ENCODE measurements at regions not wholly inside any gene's neighbourhood (a gene's known extent, or its start where the extent isn't known, plus 50 kb on each side); places are given as distances from the start of the nearest gene placed in this dataset.
"Not testable (repeated sequence)": the region's sequence is repeated elsewhere in the genome, so short reads cannot be mapped to it uniquely, and the experiment has no call there.

DNA sequence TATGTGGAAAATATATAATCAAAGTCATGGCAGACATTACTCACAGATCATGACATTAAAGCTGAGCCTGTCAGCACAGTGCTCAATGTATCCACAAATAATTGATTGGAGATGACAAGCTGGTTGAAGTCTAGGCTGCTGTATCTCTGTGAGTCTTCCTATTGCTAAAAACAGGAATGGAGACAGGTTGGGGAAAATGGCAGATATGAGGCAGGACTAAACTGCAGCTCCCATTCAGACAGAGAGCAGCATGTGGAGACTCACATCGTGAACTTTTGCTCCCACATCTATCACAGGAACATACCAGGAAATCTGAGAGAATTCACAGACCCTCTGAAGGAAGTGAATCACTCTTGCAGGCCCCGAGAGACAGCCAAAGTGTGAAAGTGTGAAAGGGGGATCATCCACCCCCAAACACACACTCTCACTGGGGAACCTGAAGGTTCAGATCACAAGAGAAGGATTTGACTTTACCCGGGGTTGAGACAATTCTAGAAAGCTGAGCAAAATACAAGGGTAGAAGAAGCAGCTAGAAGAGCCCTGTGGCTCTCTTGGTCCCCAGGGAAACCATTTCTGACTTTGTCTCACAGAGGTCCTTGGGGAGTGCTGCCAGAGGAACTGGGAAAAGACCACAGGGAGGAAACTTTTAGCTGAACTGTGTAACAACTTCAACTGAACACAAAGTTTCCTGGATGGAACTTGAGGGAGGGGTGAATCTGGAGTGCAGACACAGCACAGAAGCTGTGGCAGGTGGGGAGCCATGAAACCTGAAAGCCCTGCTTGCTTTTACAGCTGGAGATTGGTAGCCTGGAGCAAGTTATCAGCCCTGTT lies 173.4 kb downstream of the S1PR1 start (continued):
- TF ChIP-seq, protein P1, sequence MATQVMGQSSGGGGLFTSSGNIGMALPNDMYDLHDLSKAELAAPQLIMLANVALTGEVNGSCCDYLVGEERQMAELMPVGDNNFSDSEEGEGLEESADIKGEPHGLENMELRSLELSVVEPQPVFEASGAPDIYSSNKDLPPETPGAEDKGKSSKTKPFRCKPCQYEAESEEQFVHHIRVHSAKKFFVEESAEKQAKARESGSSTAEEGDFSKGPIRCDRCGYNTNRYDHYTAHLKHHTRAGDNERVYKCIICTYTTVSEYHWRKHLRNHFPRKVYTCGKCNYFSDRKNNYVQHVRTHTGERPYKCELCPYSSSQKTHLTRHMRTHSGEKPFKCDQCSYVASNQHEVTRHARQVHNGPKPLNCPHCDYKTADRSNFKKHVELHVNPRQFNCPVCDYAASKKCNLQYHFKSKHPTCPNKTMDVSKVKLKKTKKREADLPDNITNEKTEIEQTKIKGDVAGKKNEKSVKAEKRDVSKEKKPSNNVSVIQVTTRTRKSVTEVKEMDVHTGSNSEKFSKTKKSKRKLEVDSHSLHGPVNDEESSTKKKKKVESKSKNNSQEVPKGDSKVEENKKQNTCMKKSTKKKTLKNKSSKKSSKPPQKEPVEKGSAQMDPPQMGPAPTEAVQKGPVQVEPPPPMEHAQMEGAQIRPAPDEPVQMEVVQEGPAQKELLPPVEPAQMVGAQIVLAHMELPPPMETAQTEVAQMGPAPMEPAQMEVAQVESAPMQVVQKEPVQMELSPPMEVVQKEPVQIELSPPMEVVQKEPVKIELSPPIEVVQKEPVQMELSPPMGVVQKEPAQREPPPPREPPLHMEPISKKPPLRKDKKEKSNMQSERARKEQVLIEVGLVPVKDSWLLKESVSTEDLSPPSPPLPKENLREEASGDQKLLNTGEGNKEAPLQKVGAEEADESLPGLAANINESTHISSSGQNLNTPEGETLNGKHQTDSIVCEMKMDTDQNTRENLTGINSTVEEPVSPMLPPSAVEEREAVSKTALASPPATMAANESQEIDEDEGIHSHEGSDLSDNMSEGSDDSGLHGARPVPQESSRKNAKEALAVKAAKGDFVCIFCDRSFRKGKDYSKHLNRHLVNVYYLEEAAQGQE (IDR thresholded peaks at IDR 0.05) = no peak

DNA sequence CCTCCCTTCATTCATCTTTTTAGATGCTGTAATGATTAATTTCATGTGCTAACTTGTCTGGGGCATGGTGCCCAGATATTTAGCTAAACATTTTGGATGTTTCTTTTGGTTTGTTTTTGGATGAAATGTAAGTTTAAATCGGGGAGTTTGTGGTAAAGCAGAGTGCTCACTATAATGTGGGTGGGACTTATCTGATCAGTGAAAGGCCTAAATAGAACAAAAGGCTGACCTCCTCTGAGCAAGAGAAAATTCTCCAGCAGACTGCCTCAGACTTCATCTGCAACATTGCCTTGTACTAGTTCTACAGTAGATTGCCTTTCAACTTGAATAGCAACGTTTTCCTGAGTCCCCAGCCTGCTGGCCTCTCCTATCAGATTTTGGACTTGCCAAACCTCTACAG lies 183.6 kb downstream of the S1PR1 start:
- DNase-seq (ENCODE audit: low read depth in 1 of 2, low spot score in 1 of 2) (no peak), ATAC-seq (no peak), FAIRE-seq (no peak)
- ChIA-PET POLR2A (no interaction called here), CTCF (no interaction called here)
- no peak overlapping the region for H3K27ac ChIP-seq
- no peak overlapping the region for H3K4me3 ChIP-seq
- H3K4me1 ChIP-seq = no peaks in the 10 kb centered on the region
- no peaks in the 10 kb centered on the region for H3K9me3 ChIP-seq
- H3K4me2 ChIP-seq = no peak overlapping the region
- no peak for TF ChIP-seq MAZ (IDR thresholded peaks at IDR 0.05; ENCODE audit: borderline replicate concordance, low read depth, low read length)
- TF ChIP-seq RNF2 (IDR thresholded peaks at IDR 0.05; ENCODE audit: borderline replicate concordance, low read depth) = no peak
- TF ChIP-seq, protein P2, sequence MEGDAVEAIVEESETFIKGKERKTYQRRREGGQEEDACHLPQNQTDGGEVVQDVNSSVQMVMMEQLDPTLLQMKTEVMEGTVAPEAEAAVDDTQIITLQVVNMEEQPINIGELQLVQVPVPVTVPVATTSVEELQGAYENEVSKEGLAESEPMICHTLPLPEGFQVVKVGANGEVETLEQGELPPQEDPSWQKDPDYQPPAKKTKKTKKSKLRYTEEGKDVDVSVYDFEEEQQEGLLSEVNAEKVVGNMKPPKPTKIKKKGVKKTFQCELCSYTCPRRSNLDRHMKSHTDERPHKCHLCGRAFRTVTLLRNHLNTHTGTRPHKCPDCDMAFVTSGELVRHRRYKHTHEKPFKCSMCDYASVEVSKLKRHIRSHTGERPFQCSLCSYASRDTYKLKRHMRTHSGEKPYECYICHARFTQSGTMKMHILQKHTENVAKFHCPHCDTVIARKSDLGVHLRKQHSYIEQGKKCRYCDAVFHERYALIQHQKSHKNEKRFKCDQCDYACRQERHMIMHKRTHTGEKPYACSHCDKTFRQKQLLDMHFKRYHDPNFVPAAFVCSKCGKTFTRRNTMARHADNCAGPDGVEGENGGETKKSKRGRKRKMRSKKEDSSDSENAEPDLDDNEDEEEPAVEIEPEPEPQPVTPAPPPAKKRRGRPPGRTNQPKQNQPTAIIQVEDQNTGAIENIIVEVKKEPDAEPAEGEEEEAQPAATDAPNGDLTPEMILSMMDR (IDR thresholded peaks at IDR 0.05) = no peak
- no peak for TF ChIP-seq POLR2AphosphoS2 (conservative IDR thresholded peaks at IDR 0.05; ENCODE audit: low read length)
- TF ChIP-seq, protein P3, sequence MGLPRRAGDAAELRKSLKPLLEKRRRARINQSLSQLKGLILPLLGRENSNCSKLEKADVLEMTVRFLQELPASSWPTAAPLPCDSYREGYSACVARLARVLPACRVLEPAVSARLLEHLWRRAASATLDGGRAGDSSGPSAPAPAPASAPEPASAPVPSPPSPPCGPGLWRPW (IDR thresholded peaks at IDR 0.05) = no peak
- TF ChIP-seq SMC3 (IDR thresholded peaks at IDR 0.05) = no peak
- no peak for TF ChIP-seq RARB (CRISPR knock-in tag; IDR thresholded peaks at IDR 0.05)
- TF ChIP-seq, protein P4, sequence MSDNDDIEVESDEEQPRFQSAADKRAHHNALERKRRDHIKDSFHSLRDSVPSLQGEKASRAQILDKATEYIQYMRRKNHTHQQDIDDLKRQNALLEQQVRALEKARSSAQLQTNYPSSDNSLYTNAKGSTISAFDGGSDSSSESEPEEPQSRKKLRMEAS (IDR thresholded peaks at IDR 0.05) = no peak
- TF ChIP-seq FOSB (CRISPR knock-in tag; IDR thresholded peaks at IDR 0.05) = no peak
- WGBS (ENCODE audit: missing lambda C conversion rate) = 0% methylated on average over 2 of the region's 2 CpGs

DNA sequence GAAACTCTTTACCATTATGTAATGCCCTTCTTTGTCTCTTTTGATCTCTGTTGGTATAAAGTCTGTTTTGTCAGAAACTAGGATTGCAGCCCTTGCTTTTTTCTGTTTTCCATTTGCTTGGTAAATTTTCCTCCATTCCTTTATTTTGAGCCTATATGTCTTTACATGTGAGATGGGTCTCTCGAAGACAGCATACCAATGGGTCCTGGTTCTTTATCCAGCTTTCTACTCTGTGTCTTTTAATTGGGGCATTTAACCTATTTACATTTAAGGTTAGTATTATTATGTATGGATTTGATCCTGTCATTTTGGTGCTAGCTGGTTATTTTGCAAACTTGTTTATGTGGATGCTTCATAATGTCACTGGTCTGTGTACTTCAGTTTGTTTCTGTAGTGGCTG lies 191.3 kb downstream of the S1PR1 start:
- 0% methylated on average over 1 of the region's 1 CpG for WGBS (ENCODE audit: missing lambda C conversion rate)
- CTCF ChIA-PET, FAIRE-seq: not testable (repeated sequence)

DNA sequence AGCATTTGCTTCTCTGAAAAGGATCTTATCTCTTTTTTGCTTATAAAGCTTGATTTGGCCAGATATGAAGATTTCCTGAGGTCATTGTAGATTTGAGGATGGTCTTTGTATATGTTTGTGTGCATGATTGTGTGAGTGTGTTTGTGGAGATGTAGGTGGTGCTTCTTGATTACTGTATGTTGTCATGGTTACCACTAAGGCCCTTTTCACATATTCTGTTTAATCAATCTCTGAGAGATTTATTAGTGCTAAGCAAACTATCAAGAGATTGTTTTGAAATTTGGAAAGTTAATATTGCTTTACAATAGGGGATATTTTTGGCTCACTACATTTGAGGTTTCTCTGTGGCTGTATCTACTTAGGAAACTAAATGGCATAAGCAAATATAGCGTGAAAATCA lies 191.7 kb downstream of the S1PR1 start:
- Histone ChIP-seq H3K27ac (no peak overlapping the region), H3K9me3 (no peaks in the 10 kb centered on the region), H3K4me2 (no peak overlapping the region), H3K4me1 (no peaks in the 10 kb centered on the region), H3K4me3 (no peak overlapping the region)
- no peak for ATAC-seq
- DNase-seq (ENCODE audit: low read depth in 1 of 2, low spot score in 1 of 2) = no peak
- POLR2A ChIA-PET = no interaction called here
- no peak for FAIRE-seq
- CTCF ChIA-PET = no interaction called here
- 0% methylated on average over 1 of the region's 1 CpG for WGBS (ENCODE audit: missing lambda C conversion rate)
- TF ChIP-seq RCOR1 (IDR thresholded peaks at IDR 0.05; ENCODE audit: low read depth, low read length) = no peak
- TF ChIP-seq, protein P4 (IDR thresholded peaks at IDR 0.05) = no peak
- TF ChIP-seq CBX8 (IDR thresholded peaks at IDR 0.05) = no peak
- no peak for TF ChIP-seq JUNB (IDR thresholded peaks at IDR 0.05)
- no peak for TF ChIP-seq ZNF302 (CRISPR knock-in tag; IDR thresholded peaks at IDR 0.05)
- no peak for TF ChIP-seq HOXA7 (CRISPR knock-in tag; IDR thresholded peaks at IDR 0.05)
- no peak for TF ChIP-seq TP53 (CRISPR knock-in tag; IDR thresholded peaks at IDR 0.05)
- TF ChIP-seq TFCP2L1 (CRISPR knock-in tag; IDR thresholded peaks at IDR 0.05) = no peak
- TF ChIP-seq JUN (IDR thresholded peaks at IDR 0.05) = no peak
- no peak for TF ChIP-seq CHD2 (IDR thresholded peaks at IDR 0.05; ENCODE audit: low read length, partially characterized antibody)
- no peak for TF ChIP-seq POLR2AphosphoS2 (conservative IDR thresholded peaks at IDR 0.05; ENCODE audit: low read length)
- TF ChIP-seq RAD21 (conservative IDR thresholded peaks at IDR 0.05 in 1 of 2, IDR thresholded peaks at IDR 0.05 in 1 of 2) = no peak
- no peak for TF ChIP-seq RARB (CRISPR knock-in tag; IDR thresholded peaks at IDR 0.05)
- no peak for TF ChIP-seq NR3C1 (IDR thresholded peaks at IDR 0.05)
- TF ChIP-seq, protein P2 (IDR thresholded peaks at IDR 0.05) = no peak
- TF ChIP-seq FOSB (CRISPR knock-in tag; IDR thresholded peaks at IDR 0.05) = no peak
- no peak for TF ChIP-seq ZFP36 (IDR thresholded peaks at IDR 0.05; ENCODE audit: borderline replicate concordance, partially characterized antibody)
- no peak for TF ChIP-seq HDAC2 (IDR thresholded peaks at IDR 0.05)

More for the DNA sequence above, 191.3 kb downstream of the S1PR1 start:
- POLR2A ChIA-PET; DNase-seq (ENCODE audit: low read depth in 1 of 2, low spot score in 1 of 2); H3K4me3 ChIP-seq; H3K4me2 ChIP-seq; H3K4me1 ChIP-seq; H3K27ac ChIP-seq; ATAC-seq; H3K9me3 ChIP-seq: not testable (repeated sequence)

Measured in A549 (cell line).